HEK293 (cell line): ENCODE measurements at regions not wholly inside any gene's neighbourhood (a gene's known extent, or its start where the extent isn't known, plus 50 kb on each side); places are given as distances from the start of the nearest gene placed in this dataset.

ENCODE experiments used
- CTCF ChIA-PET: fragments of 350-600 bp; formaldehyde crosslinking; extraction: SDS; loops from one replicate; lab custom pipeline; 2021; ENCODE audit warnings: antibody characterized with exemption; lab: Yijun Ruan, JAX
- POLR2A ChIA-PET: fragments of 300-600 bp; formaldehyde crosslinking; extraction: SDS; loops from one replicate; lab custom pipeline; 2020; ENCODE audit warnings: antibody characterized with exemption, inconsistent platforms; lab: Yijun Ruan, JAX
- H3K27ac ChIP-seq: fragments of 200-500 bp; sonication (Bioruptor generic); 2 replicates; pipeline ENCODE4 v1.5.1; 2014; ENCODE audit warnings: low read depth, low read length, control low read depth, inconsistent platforms; ENCODE audit errors: extremely low read depth
- H3K36me3 ChIP-seq, 2 experiments: fragments of 200-500 bp in 1 of 2; sonication (Bioruptor generic) in 1 of 2; 1 replicate in 1 of 2; 2 replicates in 1 of 2; pipeline ENCODE4 v1.5.1; 2014 to 2017; ENCODE audit warnings: inconsistent platforms in 2 of 2, low read length in 2 of 2; ENCODE audit not compliant: control insufficient read depth in 2 of 2, insufficient read depth in 1 of 2
- H3K4me1 ChIP-seq: fragments of 200-500 bp; sonication (Bioruptor generic); 2 replicates; pipeline ENCODE4 v1.5.1; 2014; ENCODE audit warnings: mild to moderate bottlenecking, low read length, inconsistent platforms; ENCODE audit not compliant: control insufficient read depth, insufficient read depth
- H3K4me3 ChIP-seq: 2 replicates; pipeline ENCODE4 v1.5.1; 2011; ENCODE audit warnings: low read depth, mild to moderate bottlenecking, control low read depth, low read length, moderate library complexity
- H3K9me3 ChIP-seq: fragments of 200-500 bp; sonication (Bioruptor generic); 2 replicates; pipeline ENCODE4 v1.5.1; 2014; ENCODE audit warnings: low read depth, low read length, inconsistent platforms; ENCODE audit not compliant: control insufficient read depth, insufficient read depth
- BCL11B ChIP-seq: fragments of 450-650 bp; formaldehyde crosslinking; IDR thresholded peaks from 2 replicates; pipeline ENCODE4 v1.5.1; 2016; ENCODE audit warnings: low read depth, missing biosample characterization, missing genetic modification characterization
- CTCF ChIP-seq: fragments of 450-650 bp; formaldehyde crosslinking; IDR thresholded peaks from 2 replicates; pipeline ENCODE4 v1.5.1; 2016; ENCODE audit warnings: missing biosample characterization, missing genetic modification characterization
- MEIS1 ChIP-seq: sonication (generic); formaldehyde crosslinking; IDR thresholded peaks from 2 replicates; pipeline ENCODE4 v1.8.1; 2022; ENCODE audit warnings: missing genetic modification reagents, mild to moderate bottlenecking, borderline replicate concordance
- RBAK ChIP-seq: fragments of 450-650 bp; formaldehyde crosslinking; IDR thresholded peaks from 2 replicates; pipeline ENCODE4 v1.5.1; 2016; ENCODE audit warnings: missing biosample characterization, missing genetic modification characterization
- ZFHX2 ChIP-seq: fragments of 450-650 bp; formaldehyde crosslinking; conservative IDR thresholded peaks from 2 replicates; pipeline ENCODE4 v1.5.1; 2016; ENCODE audit warnings: missing biosample characterization, missing genetic modification characterization
- ZFP69B ChIP-seq: fragments of 450-650 bp; formaldehyde crosslinking; IDR thresholded peaks from 2 replicates; pipeline ENCODE4 v1.5.1; 2016; ENCODE audit warnings: missing biosample characterization, missing genetic modification characterization
- ZNF140 ChIP-seq: fragments of 450-650 bp; formaldehyde crosslinking; IDR thresholded peaks from 2 replicates; pipeline ENCODE4 v1.5.1; 2016; ENCODE audit warnings: missing biosample characterization, missing genetic modification characterization
- ZNF169 ChIP-seq: fragments of 450-650 bp; formaldehyde crosslinking; IDR thresholded peaks from 2 replicates; pipeline ENCODE4 v1.5.1; 2016; ENCODE audit warnings: missing biosample characterization, missing genetic modification characterization
- ZNF239 ChIP-seq: fragments of 450-650 bp; formaldehyde crosslinking; IDR thresholded peaks from 2 replicates; pipeline ENCODE4 v1.5.1; 2016; ENCODE audit warnings: missing biosample characterization, missing genetic modification characterization
- ZNF274 ChIP-seq, 2 experiments: fragments of 200-500 bp in 1 of 2; fragments of 450-650 bp in 1 of 2; sonication (Bioruptor generic) in 1 of 2; formaldehyde crosslinking in 1 of 2; IDR thresholded peaks; 2 replicates each; pipeline versions ENCODE4 v1.5.1 to v1.6.1; 2014 to 2016; ENCODE audit warnings: borderline replicate concordance in 1 of 2, inconsistent platforms in 1 of 2, low read length in 1 of 2, missing biosample characterization in 1 of 2, missing genetic modification characterization in 1 of 2
- ZNF362 ChIP-seq: fragments of 450-650 bp; formaldehyde crosslinking; IDR thresholded peaks from 2 replicates; pipeline ENCODE4 v1.5.1; 2016; ENCODE audit warnings: missing biosample characterization, missing genetic modification characterization
- ZNF366 ChIP-seq: fragments of 450-650 bp; formaldehyde crosslinking; conservative IDR thresholded peaks from 2 replicates; pipeline ENCODE4 v1.5.1; 2016; ENCODE audit warnings: missing biosample characterization, missing genetic modification characterization
- ZNF449 ChIP-seq: fragments of 450-650 bp; formaldehyde crosslinking; IDR thresholded peaks from 2 replicates; pipeline ENCODE4 v1.5.1; 2017; ENCODE audit warnings: missing biosample characterization, mild to moderate bottlenecking, missing genetic modification characterization, moderate library complexity
- ZNF510 ChIP-seq: fragments of 450-650 bp; formaldehyde crosslinking; IDR thresholded peaks from 2 replicates; pipeline ENCODE4 v1.5.1; 2018; ENCODE audit warnings: mild to moderate bottlenecking, missing genetic modification characterization, missing biosample characterization; ENCODE audit not compliant: insufficient replicate concordance
- ZNF529 ChIP-seq: fragments of 450-650 bp; formaldehyde crosslinking; IDR thresholded peaks from 2 replicates; pipeline ENCODE4 v1.5.1; 2017; ENCODE audit warnings: missing genetic modification characterization, missing biosample characterization; ENCODE audit not compliant: insufficient replicate concordance
- ZNF571 ChIP-seq: fragments of 450-650 bp; formaldehyde crosslinking; IDR thresholded peaks from 2 replicates; pipeline ENCODE4 v1.5.0; 2017; ENCODE audit warnings: missing biosample characterization, missing genetic modification characterization
- ZNF830 ChIP-seq: fragments of 450-650 bp; IDR thresholded peaks from 2 replicates; pipeline ENCODE4 v1.5.0; 2018; ENCODE audit warnings: missing biosample characterization, missing genetic modification characterization, low read depth, mild to moderate bottlenecking, moderate library complexity
- ZSCAN23 ChIP-seq: fragments of 450-650 bp; formaldehyde crosslinking; IDR thresholded peaks from 2 replicates; pipeline ENCODE4 v1.5.1; 2016; ENCODE audit warnings: missing biosample characterization, missing genetic modification characterization
- ZXDB ChIP-seq: fragments of 450-650 bp; formaldehyde crosslinking; IDR thresholded peaks from 2 replicates; pipeline ENCODE4 v1.5.1; 2016; ENCODE audit warnings: missing biosample characterization, missing genetic modification characterization
- TF ChIP-seq, protein P1 (sequence below): fragments of 450-650 bp; IDR thresholded peaks from 2 replicates; pipeline ENCODE4 v1.5.1; 2018; ENCODE audit warnings: missing biosample characterization, missing genetic modification characterization

DNA sequence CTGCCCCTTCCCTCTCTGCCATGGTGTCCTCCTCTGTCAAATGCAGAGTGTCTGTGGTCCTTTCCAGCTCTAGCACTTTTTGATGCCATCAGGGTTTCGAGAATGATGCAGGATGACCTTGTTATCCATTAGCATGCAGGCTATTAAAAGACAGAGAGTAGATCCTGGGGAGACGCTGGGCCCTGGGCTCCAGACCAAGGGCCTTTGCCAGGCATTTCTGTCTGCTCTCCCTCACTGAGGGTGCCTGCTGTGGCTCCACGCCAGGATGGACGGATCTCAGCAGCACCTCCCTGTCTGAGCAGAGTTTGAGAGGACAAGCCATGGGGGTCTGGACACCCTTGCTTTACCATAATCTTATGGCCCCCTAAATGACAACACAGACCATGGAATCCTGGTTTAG is 110.8 kb upstream of the CD82 start (continued):
- no peak for TF ChIP-seq ZNF571 (tag by site-specific recombination)

DNA sequence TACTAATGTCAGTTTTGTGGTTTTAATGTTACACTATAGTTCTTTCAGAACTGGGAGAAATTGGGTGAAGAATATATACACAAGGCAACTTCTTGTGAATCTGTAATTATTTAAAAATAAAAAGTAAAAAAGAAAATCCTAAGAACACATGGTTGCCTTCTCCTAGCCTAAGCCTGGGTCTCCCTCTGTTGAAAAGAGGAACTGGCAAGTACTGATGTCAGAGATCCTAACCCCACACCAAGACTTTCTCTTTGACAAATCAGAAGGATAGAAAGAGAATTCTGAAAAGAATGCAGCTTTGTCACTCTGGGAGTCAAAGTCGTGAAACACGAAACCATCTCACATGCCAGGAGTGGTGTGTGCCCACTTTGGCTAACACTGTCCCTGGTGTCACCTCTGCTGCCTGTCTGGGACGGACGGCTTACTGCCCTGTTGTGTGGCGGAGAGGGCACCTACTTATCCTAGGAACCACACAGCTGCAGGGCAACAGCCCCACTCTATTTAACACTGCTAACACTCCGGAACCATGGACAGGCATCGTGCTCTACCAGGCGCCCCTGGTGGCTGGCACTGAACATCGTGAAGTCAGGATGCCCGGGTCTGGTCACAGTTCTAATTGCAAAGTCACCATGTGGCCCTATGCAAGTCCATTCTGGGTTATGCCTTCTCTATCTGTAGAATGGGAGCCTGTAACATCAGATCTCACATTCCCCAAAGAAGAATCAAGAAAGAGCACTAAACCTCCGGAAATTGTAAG is 108.7 kb upstream of the CD82 start:
- TF ChIP-seq ZNF571 (tag by site-specific recombination), result no peak
- TF ChIP-seq CTCF (tag by site-specific recombination), result 0 out of 2 replicates have a peak, but pooled peaks have one; percentile 29
- H3K4me1 ChIP-seq, result no peaks in the 10 kb centered on the region
- no peak overlapping the region for H3K4me3 ChIP-seq
- no peak overlapping the region for H3K27ac ChIP-seq
- H3K36me3 ChIP-seq, result no peaks in the 10 kb centered on the region
- ChIA-PET CTCF (interaction anchor here (0.6 kb wide), 1 partner anchor 359 kb away, joined by 3 read pairs; no protein-coding TSS in a partner anchor), POLR2A (no interaction called here)
- no peaks in the 10 kb centered on the region for H3K9me3 ChIP-seq

GRCh38 chr11:44457862-44458261 is 107.6 kb upstream of the CD82 start:
- CTCF ChIA-PET, result interaction anchor here (0.8 to 0.9 kb wide), 2 partner anchors 12 to 119 kb away, joined by 4 read pairs; no protein-coding TSS in a partner anchor
- no peaks in the 10 kb centered on the region for H3K9me3 ChIP-seq
- POLR2A ChIA-PET, result no interaction called here
- no peaks in the 10 kb centered on the region for H3K4me1 ChIP-seq
- no peak overlapping the region for H3K4me3 ChIP-seq
- TF ChIP-seq, protein P1, sequence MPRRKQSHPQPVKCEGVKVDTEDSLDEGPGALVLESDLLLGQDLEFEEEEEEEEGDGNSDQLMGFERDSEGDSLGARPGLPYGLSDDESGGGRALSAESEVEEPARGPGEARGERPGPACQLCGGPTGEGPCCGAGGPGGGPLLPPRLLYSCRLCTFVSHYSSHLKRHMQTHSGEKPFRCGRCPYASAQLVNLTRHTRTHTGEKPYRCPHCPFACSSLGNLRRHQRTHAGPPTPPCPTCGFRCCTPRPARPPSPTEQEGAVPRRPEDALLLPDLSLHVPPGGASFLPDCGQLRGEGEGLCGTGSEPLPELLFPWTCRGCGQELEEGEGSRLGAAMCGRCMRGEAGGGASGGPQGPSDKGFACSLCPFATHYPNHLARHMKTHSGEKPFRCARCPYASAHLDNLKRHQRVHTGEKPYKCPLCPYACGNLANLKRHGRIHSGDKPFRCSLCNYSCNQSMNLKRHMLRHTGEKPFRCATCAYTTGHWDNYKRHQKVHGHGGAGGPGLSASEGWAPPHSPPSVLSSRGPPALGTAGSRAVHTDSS (tag by site-specific recombination), result no peak
- TF ChIP-seq ZNF274 (IDR thresholded peaks at IDR 0.05; ENCODE audit: low read length) (no peak), ZNF274 (tag by site-specific recombination; IDR thresholded peaks at IDR 0.05; ENCODE audit: borderline replicate concordance) (no peak), ZSCAN23 (tag by site-specific recombination) (no peak), ZNF529 (no peak), ZNF362 (tag by site-specific recombination) (no peak), RBAK (tag by site-specific recombination) (no peak), BCL11B (no peak), ZFP69B (no peak), ZNF366 (no peak), ZNF239 (tag by site-specific recombination) (no peak), ZNF830 (tag by site-specific recombination) (no peak), ZNF169 (tag by site-specific recombination) (no peak), MEIS1 (no peak), ZNF510 (tag by site-specific recombination) (no peak), ZXDB (tag by site-specific recombination) (no peak), ZNF449 (tag by site-specific recombination) (no peak), ZFHX2 (tag by site-specific recombination) (no peak), ZNF140 (no peak)
- no peaks in the 10 kb centered on the region for H3K36me3 ChIP-seq
- no peak overlapping the region for H3K27ac ChIP-seq
